ENCODE measurements at regions not wholly inside any gene's neighbourhood (a gene's known extent, or its start where the extent isn't known, plus 50 kb on each side); places are given as distances from the start of the nearest gene placed in this dataset.

- peak; percentile 74 for DNase-seq
- Mint-ChIP-seq H3K4me3 (no peak overlapping the region), H3K9me3 (no peaks in the 10 kb centered on the region), H3K4me1 (peaks cover 4% of the 10 kb centered on the region), H3K36me3 (no peaks in the 10 kb centered on the region), H3K27me3 (peaks cover 27% of the 10 kb centered on the region), H3K27ac (no peak overlapping the region)
- POLR2A ChIA-PET = no interaction called here
- ATAC-seq (ENCODE audit: low read depth) = peak; percentile 90
These were observed 97.7 kb upstream of the MVB12B start for GRCh38 chr9:126228781-126229444.

- no peak overlapping the region for H3K27ac Mint-ChIP-seq
- ATAC-seq (ENCODE audit: low read depth) = no peak
These were observed 97.1 kb upstream of the MVB12B start for GRCh38 chr9:126229501-126229900.

GRCh38 chr9:126230692-126231091 lies 95.9 kb upstream of the MVB12B start:
- DNase-seq (no peak), ATAC-seq (ENCODE audit: low read depth) (no peak)
- Mint-ChIP-seq H3K4me1 (peaks cover 4% of the 10 kb centered on the region), H3K27ac (no peak overlapping the region), H3K36me3 (no peaks in the 10 kb centered on the region), H3K9me3 (no peaks in the 10 kb centered on the region), H3K4me3 (no peak overlapping the region), H3K27me3 (peaks cover 12% of the 10 kb centered on the region)
- POLR2A ChIA-PET = no interaction called here

More at GRCh38 chr9:126229501-126229900, 97.1 kb upstream of the MVB12B start:
- Mint-ChIP-seq H3K9me3 (no peaks in the 10 kb centered on the region), H3K27me3 (peaks cover 21% of the 10 kb centered on the region), H3K4me3 (no peak overlapping the region), H3K36me3 (no peaks in the 10 kb centered on the region), H3K4me1 (peaks cover 4% of the 10 kb centered on the region)
- no peak for DNase-seq
- POLR2A ChIA-PET = no interaction called here

GRCh38 chr9:126232461-126232860 lies 94.2 kb upstream of the MVB12B start:
- Mint-ChIP-seq H3K27ac (no peak overlapping the region), H3K27me3 (peaks cover 10% of the 10 kb centered on the region), H3K4me3 (no peak overlapping the region), H3K9me3 (no peaks in the 10 kb centered on the region), H3K4me1 (peaks cover 4% of the 10 kb centered on the region), H3K36me3 (no peaks in the 10 kb centered on the region)
- ATAC-seq (ENCODE audit: low read depth) (no peak), DNase-seq (no peak)
- POLR2A ChIA-PET = no interaction called here

- DNase-seq = no peak
- peaks cover 6% of the 10 kb centered on the region for H3K27me3 Mint-ChIP-seq
- H3K36me3 Mint-ChIP-seq = no peaks in the 10 kb centered on the region
- H3K9me3 Mint-ChIP-seq = no peaks in the 10 kb centered on the region
- ATAC-seq (ENCODE audit: low read depth) = no peak
- H3K4me1 Mint-ChIP-seq = peaks cover 4% of the 10 kb centered on the region
- POLR2A ChIA-PET = no interaction called here
- no peak overlapping the region for H3K27ac Mint-ChIP-seq
- no peak overlapping the region for H3K4me3 Mint-ChIP-seq
These were observed 93.5 kb upstream of the MVB12B start for GRCh38 chr9:126233175-126233574.

- no peak overlapping the region for H3K27ac Mint-ChIP-seq
- no peak overlapping the region for H3K4me3 Mint-ChIP-seq
- ATAC-seq (ENCODE audit: low read depth) (no peak), DNase-seq (no peak)
- H3K36me3 Mint-ChIP-seq = no peaks in the 10 kb centered on the region
- peaks cover 3% of the 10 kb centered on the region for H3K27me3 Mint-ChIP-seq
- POLR2A ChIA-PET = no interaction called here
- H3K4me1 Mint-ChIP-seq = no peaks in the 10 kb centered on the region
- no peaks in the 10 kb centered on the region for H3K9me3 Mint-ChIP-seq
These were observed 92.6 kb upstream of the MVB12B start for GRCh38 chr9:126233913-126234525.

- Mint-ChIP-seq H3K27me3 (peaks cover 3% of the 10 kb centered on the region), H3K27ac (no peak overlapping the region), H3K36me3 (no peaks in the 10 kb centered on the region), H3K9me3 (no peaks in the 10 kb centered on the region), H3K4me1 (no peaks in the 10 kb centered on the region), H3K4me3 (no peak overlapping the region)
- DNase-seq (no peak), ATAC-seq (ENCODE audit: low read depth) (no peak)
- POLR2A ChIA-PET = no interaction called here
These were observed 91.8 kb upstream of the MVB12B start for GRCh38 chr9:126234681-126235335.

GRCh38 chr9:126235336-126236243 lies 91.0 kb upstream of the MVB12B start:
- POLR2A ChIA-PET = no interaction called here
- Mint-ChIP-seq H3K4me1 (no peaks in the 10 kb centered on the region), H3K9me3 (no peaks in the 10 kb centered on the region), H3K27me3 (peaks cover 3% of the 10 kb centered on the region), H3K27ac (no peak overlapping the region), H3K4me3 (no peak overlapping the region), H3K36me3 (no peaks in the 10 kb centered on the region)
- no peak for ATAC-seq (ENCODE audit: low read depth)
- DNase-seq = no peak

GRCh38 chr9:126236273-126236672 lies 90.4 kb upstream of the MVB12B start:
- Mint-ChIP-seq H3K4me1 (no peaks in the 10 kb centered on the region), H3K4me3 (no peak overlapping the region), H3K27ac (no peak overlapping the region), H3K9me3 (no peaks in the 10 kb centered on the region), H3K27me3 (peaks cover 5% of the 10 kb centered on the region), H3K36me3 (no peaks in the 10 kb centered on the region)
- ATAC-seq (ENCODE audit: low read depth) (no peak), DNase-seq (no peak)
- POLR2A ChIA-PET = no interaction called here

GRCh38 chr9:126238415-126238814 lies 88.2 kb upstream of the MVB12B start:
- Mint-ChIP-seq H3K4me1 (no peaks in the 10 kb centered on the region), H3K4me3 (no peak overlapping the region), H3K36me3 (no peaks in the 10 kb centered on the region), H3K27me3 (peaks cover 9% of the 10 kb centered on the region), H3K27ac (no peak overlapping the region), H3K9me3 (no peaks in the 10 kb centered on the region)
- ATAC-seq (ENCODE audit: low read depth) = no peak
- DNase-seq = no peak
- POLR2A ChIA-PET = no interaction called here

- Mint-ChIP-seq H3K27ac (peak overlapping the region; percentile 10), H3K27me3 (peaks cover 9% of the 10 kb centered on the region), H3K4me3 (no peak overlapping the region), H3K9me3 (no peaks in the 10 kb centered on the region), H3K36me3 (no peaks in the 10 kb centered on the region), H3K4me1 (no peaks in the 10 kb centered on the region)
- DNase-seq = no peak
- POLR2A ChIA-PET = no interaction called here
- ATAC-seq (ENCODE audit: low read depth) = no peak
These were observed 87.1 kb upstream of the MVB12B start for GRCh38 chr9:126239515-126239914.

- ATAC-seq (ENCODE audit: low read depth) (no peak), DNase-seq (no peak)
- POLR2A ChIA-PET = no interaction called here
- Mint-ChIP-seq H3K4me1 (no peaks in the 10 kb centered on the region), H3K27me3 (peaks cover 13% of the 10 kb centered on the region), H3K36me3 (no peaks in the 10 kb centered on the region), H3K4me3 (no peak overlapping the region), H3K27ac (no peak overlapping the region), H3K9me3 (no peaks in the 10 kb centered on the region)
These were observed 85.8 kb upstream of the MVB12B start for GRCh38 chr9:126240835-126241234.

- Mint-ChIP-seq H3K4me1 (no peaks in the 10 kb centered on the region), H3K27ac (no peak overlapping the region), H3K4me3 (no peak overlapping the region), H3K27me3 (peaks cover 28% of the 10 kb centered on the region), H3K9me3 (peaks cover 4% of the 10 kb centered on the region), H3K36me3 (no peaks in the 10 kb centered on the region)
- ATAC-seq (ENCODE audit: low read depth) (no peak), DNase-seq (no peak)
- POLR2A ChIA-PET = no interaction called here
These were observed 77.9 kb upstream of the MVB12B start for GRCh38 chr9:126248680-126249079.

Data from activated naive CD8-positive, alpha-beta T cell treated with anti-CD3 and anti-CD28 coated beads, Interleukin-2, amount 10 ng/mL, durations not matched to agents 7 days and 5 days (primary cell).